ENCODE measurements at regions not wholly inside any gene's neighbourhood (a gene's known extent, or its start where the extent isn't known, plus 50 kb on each side); places are given as distances from the start of the nearest gene placed in this dataset.

- DNase-seq = no peak
- Histone ChIP-seq H3K27ac (no peak overlapping the region), H3K9me3 (no peaks in the 10 kb centered on the region), H3K27me3 (no peaks in the 10 kb centered on the region), H3K4me1 (no peaks in the 10 kb centered on the region), H3K4me3 (no peak overlapping the region), H3K36me3 (ENCODE audit: low read depth, missing control alignments) (no peaks in the 10 kb centered on the region)
- intact Hi-C loops (cut with DNase I; ENCODE audit: low total_unique reads) = no loop called here
- no peak for TF ChIP-seq CTCF (IDR thresholded peaks at IDR 0.05)
- TF ChIP-seq POLR2A (IDR thresholded peaks at IDR 0.05) = no peak
- WGBS, 2 donors = 84 to 88% methylated on average over 2 of the region's 2 CpGs
Measured at GRCh38 chr1:70856201-70856600, 191.4 kb downstream of the PTGER3 start.

- TF ChIP-seq POLR2A (IDR thresholded peaks at IDR 0.05) (no peak), CTCF (IDR thresholded peaks at IDR 0.05) (no peak)
- no peak overlapping the region for H3K27ac ChIP-seq
- DNase-seq = no peak
- no peaks in the 10 kb centered on the region for H3K4me1 ChIP-seq
- WGBS, 2 donors = 87 to 89% methylated on average over 1 of the region's 1 CpG
- H3K4me3 ChIP-seq = no peak overlapping the region
- H3K9me3 ChIP-seq = no peaks in the 10 kb centered on the region
- H3K36me3 ChIP-seq (ENCODE audit: low read depth, missing control alignments) = no peaks in the 10 kb centered on the region
- no peaks in the 10 kb centered on the region for H3K27me3 ChIP-seq
- intact Hi-C loops (cut with DNase I; ENCODE audit: low total_unique reads) = no loop called here
Measured at GRCh38 chr1:70863239-70863638, 184.4 kb downstream of the PTGER3 start.

GRCh38 chr1:70864302-70864701, 183.3 kb downstream of the PTGER3 start:
- Histone ChIP-seq H3K36me3 (ENCODE audit: low read depth, missing control alignments) (no peaks in the 10 kb centered on the region), H3K27ac (no peak overlapping the region), H3K4me1 (no peaks in the 10 kb centered on the region), H3K9me3 (no peaks in the 10 kb centered on the region), H3K27me3 (no peaks in the 10 kb centered on the region), H3K4me3 (no peak overlapping the region)
- no peak for TF ChIP-seq CTCF (IDR thresholded peaks at IDR 0.05)
- no peak for TF ChIP-seq POLR2A (IDR thresholded peaks at IDR 0.05)
- 73 to 74% methylated on average over 2 of the region's 2 CpGs for WGBS, 2 donors
- DNase-seq = no peak
- intact Hi-C loops (cut with DNase I; ENCODE audit: low total_unique reads) = no loop called here

GRCh38 chr1:70866542-70867264, 180.9 kb downstream of the PTGER3 start:
- Histone ChIP-seq H3K4me3 (no peak overlapping the region), H3K27ac (no peak overlapping the region), H3K4me1 (no peaks in the 10 kb centered on the region), H3K36me3 (ENCODE audit: low read depth, missing control alignments) (no peaks in the 10 kb centered on the region), H3K27me3 (no peaks in the 10 kb centered on the region), H3K9me3 (no peaks in the 10 kb centered on the region)
- DNase-seq = no peak
- 83 to 86% methylated on average over 4 of the region's 4 CpGs for whole genome bisulfite sequencing, 2 donors
- intact Hi-C loops (cut with DNase I; ENCODE audit: low total_unique reads) = no loop called here
- TF ChIP-seq POLR2A (IDR thresholded peaks at IDR 0.05) (no peak), CTCF (IDR thresholded peaks at IDR 0.05) (no peak)

GRCh38 chr1:70871790-70872189, 175.8 kb downstream of the PTGER3 start:
- H3K4me3 ChIP-seq = no peak overlapping the region
- intact Hi-C loops (cut with DNase I; ENCODE audit: low total_unique reads) = no loop called here
- no peaks in the 10 kb centered on the region for H3K4me1 ChIP-seq
- no peak for DNase-seq
- no peak overlapping the region for H3K27ac ChIP-seq
- H3K27me3 ChIP-seq = no peaks in the 10 kb centered on the region
- 38 to 42% methylated on average over 3 of the region's 3 CpGs for WGBS, 2 donors
- H3K36me3 ChIP-seq (ENCODE audit: low read depth, missing control alignments) = no peaks in the 10 kb centered on the region
- H3K9me3 ChIP-seq = no peaks in the 10 kb centered on the region
- TF ChIP-seq CTCF (IDR thresholded peaks at IDR 0.05) (no peak), POLR2A (IDR thresholded peaks at IDR 0.05) (no peak)
